A673 (cell line): ENCODE measurements at regions not wholly inside any gene's neighbourhood (a gene's known extent, or its start where the extent isn't known, plus 50 kb on each side); places are given as distances from the start of the nearest gene placed in this dataset.

Experiments
- EZH2 ChIP-seq: fragments of 200-600 bp; sonication (generic); IDR thresholded peaks from 2 replicates; pipeline ENCODE4 v1.6.1; 2017; ENCODE audit warnings: borderline replicate concordance, low read depth, mild to moderate bottlenecking, mixed read lengths, antibody characterized with exemption, low read length; ENCODE audit not compliant: poor library complexity, severe bottlenecking
- TF ChIP-seq, protein P1 (sequence below): fragments of 300-800, 200-600 bp; sonication (generic); conservative IDR thresholded peaks from 2 replicates; pipeline ENCODE4 v1.5.1; 2017; ENCODE audit warnings: low read depth, mild to moderate bottlenecking, antibody characterized with exemption, low read length, moderate library complexity, mixed read lengths

DNA sequence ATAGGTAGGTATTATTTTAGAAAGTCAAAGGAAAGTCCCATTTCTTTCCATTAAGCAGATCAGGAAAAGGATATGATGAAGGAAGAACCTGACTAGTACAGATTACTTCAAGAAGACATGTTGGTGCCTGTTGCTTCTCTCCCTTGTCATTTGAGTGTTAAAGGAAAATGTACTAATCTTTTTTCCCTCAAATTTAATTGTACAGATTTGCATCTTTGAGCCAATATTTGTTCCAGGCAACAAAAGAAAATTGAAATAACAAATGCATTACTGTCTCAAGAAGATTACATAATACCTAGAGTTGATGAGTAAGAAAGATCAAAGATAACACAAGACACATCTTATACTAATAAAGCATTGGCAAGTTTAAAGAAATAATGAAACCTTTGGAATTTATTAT, 566.9 kb upstream of the ZP4 start:
- no peak for TF ChIP-seq EZH2
- TF ChIP-seq, protein P1, sequence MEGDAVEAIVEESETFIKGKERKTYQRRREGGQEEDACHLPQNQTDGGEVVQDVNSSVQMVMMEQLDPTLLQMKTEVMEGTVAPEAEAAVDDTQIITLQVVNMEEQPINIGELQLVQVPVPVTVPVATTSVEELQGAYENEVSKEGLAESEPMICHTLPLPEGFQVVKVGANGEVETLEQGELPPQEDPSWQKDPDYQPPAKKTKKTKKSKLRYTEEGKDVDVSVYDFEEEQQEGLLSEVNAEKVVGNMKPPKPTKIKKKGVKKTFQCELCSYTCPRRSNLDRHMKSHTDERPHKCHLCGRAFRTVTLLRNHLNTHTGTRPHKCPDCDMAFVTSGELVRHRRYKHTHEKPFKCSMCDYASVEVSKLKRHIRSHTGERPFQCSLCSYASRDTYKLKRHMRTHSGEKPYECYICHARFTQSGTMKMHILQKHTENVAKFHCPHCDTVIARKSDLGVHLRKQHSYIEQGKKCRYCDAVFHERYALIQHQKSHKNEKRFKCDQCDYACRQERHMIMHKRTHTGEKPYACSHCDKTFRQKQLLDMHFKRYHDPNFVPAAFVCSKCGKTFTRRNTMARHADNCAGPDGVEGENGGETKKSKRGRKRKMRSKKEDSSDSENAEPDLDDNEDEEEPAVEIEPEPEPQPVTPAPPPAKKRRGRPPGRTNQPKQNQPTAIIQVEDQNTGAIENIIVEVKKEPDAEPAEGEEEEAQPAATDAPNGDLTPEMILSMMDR = no peak
